Keratinocyte (primary cell): ENCODE measurements at regions not wholly inside any gene's neighbourhood (a gene's known extent, or its start where the extent isn't known, plus 50 kb on each side); places are given as distances from the start of the nearest gene placed in this dataset.

ENCODE experiments used
- DNase-seq: peaks from one replicate; pipeline ENCODE4 v3.0.0-alpha.2; 2011; ENCODE audit warnings: low read depth, missing footprints, low spot score
- FAIRE-seq: peaks from 2 replicates; lab custom pipeline; 2011; peaks lifted over from hg19 to GRCh38; lab: Jason Lieb, UNC
- H2AFZ ChIP-seq: 2 replicates; pipeline ENCODE4 v1.6.0; 2012; ENCODE audit warnings: low read length, control low read depth, inconsistent platforms; ENCODE audit not compliant: control insufficient read depth
- H3K27ac ChIP-seq: 2 replicates; pipeline ENCODE4 v1.5.1; 2011; ENCODE audit warnings: low read length; ENCODE audit not compliant: control insufficient read depth, insufficient read depth
- H3K27me3 ChIP-seq: 3 replicates; pipeline ENCODE4 v1.6.0; 2011; ENCODE audit warnings: low read length; ENCODE audit not compliant: control insufficient read depth, insufficient read depth; ENCODE audit errors: extremely low read depth
- H3K36me3 ChIP-seq, 2 experiments: 2 replicates in 1 of 2; 3 replicates in 1 of 2; pipeline ENCODE4 v1.5.1; 2011; ENCODE audit warnings: low read length in 2 of 2, mild to moderate bottlenecking in 1 of 2; ENCODE audit not compliant: control insufficient read depth in 2 of 2, insufficient read depth in 2 of 2; ENCODE audit errors: extremely low read depth in 1 of 2
- H3K4me1 ChIP-seq: 3 replicates; pipeline ENCODE4 v1.5.1; 2011; ENCODE audit warnings: low read length; ENCODE audit not compliant: control insufficient read depth, insufficient read depth; ENCODE audit errors: extremely low read depth
- H3K4me2 ChIP-seq: 3 replicates; pipeline ENCODE4 v1.6.0; 2011; ENCODE audit warnings: low read depth, low read length; ENCODE audit not compliant: control insufficient read depth, insufficient read depth; ENCODE audit errors: extremely low read depth
- H3K4me3 ChIP-seq, 3 experiments: fragments of 200-600 bp in 1 of 3; sonication (generic) in 1 of 3; 2 replicates in 2 of 3; 3 replicates in 1 of 3; pipeline ENCODE4 v1.5.1; 2011 to 2016; ENCODE audit warnings: low read length in 3 of 3, mild to moderate bottlenecking in 3 of 3, control low read depth in 2 of 3, inconsistent platforms in 1 of 3, low read depth in 1 of 3, mixed read lengths in 1 of 3, mixed run types in 1 of 3, moderate library complexity in 1 of 3; ENCODE audit not compliant: control insufficient read depth in 2 of 3, insufficient read depth in 2 of 3; ENCODE audit errors: extremely low read depth in 1 of 3
- H3K79me2 ChIP-seq: 2 replicates; pipeline ENCODE4 v1.6.0; 2012; ENCODE audit warnings: low read length; ENCODE audit not compliant: control insufficient read depth, insufficient read depth
- H3K9ac ChIP-seq: 3 replicates; pipeline ENCODE4 v1.6.0; 2011; ENCODE audit warnings: low read length; ENCODE audit not compliant: control insufficient read depth, insufficient read depth; ENCODE audit errors: extremely low read depth
- H3K9me1 ChIP-seq: 3 replicates; pipeline ENCODE4 v1.6.0; 2011; ENCODE audit warnings: low read length; ENCODE audit not compliant: control insufficient read depth, insufficient read depth; ENCODE audit errors: extremely low read depth
- H3K9me3 ChIP-seq: 2 replicates; pipeline ENCODE4 v1.5.1; 2012; ENCODE audit warnings: low read depth, low read length; ENCODE audit not compliant: control insufficient read depth
- H4K20me1 ChIP-seq: 3 replicates; pipeline ENCODE4 v1.6.0; 2011; ENCODE audit warnings: low read length; ENCODE audit not compliant: control insufficient read depth, insufficient read depth; ENCODE audit errors: extremely low read depth
- EZH2 ChIP-seq: IDR thresholded peaks from one replicate; pipeline ENCODE4 v1.6.1; 2012; ENCODE audit warnings: inconsistent platforms, mild to moderate bottlenecking, low read length, moderate library complexity
- dilution Hi-C: fragments of 300-500 bp; cut with MboI; formaldehyde crosslinking; loops from one replicate; pipeline ENCODE4 v1.7.0; 2020; ENCODE audit warnings: low sequenced_read_pairs; ENCODE audit not compliant: extremely low pct_ligation_motif_present
- TF ChIP-seq, protein P1 (sequence below), 3 experiments: IDR thresholded peaks in 1 of 3; conservative IDR thresholded peaks in 1 of 3; optimal IDR thresholded peaks in 1 of 3; 2 replicates in 2 of 3; 3 replicates in 1 of 3; pipeline versions ENCODE3 to v1.5.1; 2011; ENCODE audit warnings: low read length in 3 of 3, mild to moderate bottlenecking in 3 of 3, moderate library complexity in 2 of 3, control low read depth in 1 of 3, inconsistent platforms in 1 of 3; ENCODE audit not compliant: insufficient read depth in 2 of 3; ENCODE audit errors: extremely low read depth in 1 of 3

- FAIRE-seq, result no peak
- H3K4me1 ChIP-seq, result no peaks in the 10 kb centered on the region
Measured at GRCh38 chrX:153238361-153238760, 59.3 kb downstream of the MAGEA1 start.

More at GRCh38 chrX:153238361-153238760, 59.3 kb downstream of the MAGEA1 start:
- no peak overlapping the region for H2AFZ ChIP-seq
- no peaks in the 10 kb centered on the region for H3K27me3 ChIP-seq
- no peaks in the 10 kb centered on the region for H3K9me1 ChIP-seq
- no peak overlapping the region for H3K4me3 ChIP-seq
- H3K9ac ChIP-seq, result no peak overlapping the region
- no peaks in the 10 kb centered on the region for H3K9me3 ChIP-seq
- dilution Hi-C loops, result no loop called here
- H3K4me2 ChIP-seq, result no peak overlapping the region
- TF ChIP-seq, protein P1, sequence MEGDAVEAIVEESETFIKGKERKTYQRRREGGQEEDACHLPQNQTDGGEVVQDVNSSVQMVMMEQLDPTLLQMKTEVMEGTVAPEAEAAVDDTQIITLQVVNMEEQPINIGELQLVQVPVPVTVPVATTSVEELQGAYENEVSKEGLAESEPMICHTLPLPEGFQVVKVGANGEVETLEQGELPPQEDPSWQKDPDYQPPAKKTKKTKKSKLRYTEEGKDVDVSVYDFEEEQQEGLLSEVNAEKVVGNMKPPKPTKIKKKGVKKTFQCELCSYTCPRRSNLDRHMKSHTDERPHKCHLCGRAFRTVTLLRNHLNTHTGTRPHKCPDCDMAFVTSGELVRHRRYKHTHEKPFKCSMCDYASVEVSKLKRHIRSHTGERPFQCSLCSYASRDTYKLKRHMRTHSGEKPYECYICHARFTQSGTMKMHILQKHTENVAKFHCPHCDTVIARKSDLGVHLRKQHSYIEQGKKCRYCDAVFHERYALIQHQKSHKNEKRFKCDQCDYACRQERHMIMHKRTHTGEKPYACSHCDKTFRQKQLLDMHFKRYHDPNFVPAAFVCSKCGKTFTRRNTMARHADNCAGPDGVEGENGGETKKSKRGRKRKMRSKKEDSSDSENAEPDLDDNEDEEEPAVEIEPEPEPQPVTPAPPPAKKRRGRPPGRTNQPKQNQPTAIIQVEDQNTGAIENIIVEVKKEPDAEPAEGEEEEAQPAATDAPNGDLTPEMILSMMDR (optimal IDR thresholded peaks at IDR 0.05 in 1 of 3, IDR thresholded peaks at IDR 0.05 in 1 of 3, conservative IDR thresholded peaks at IDR 0.05 in 1 of 3; ENCODE audit: extremely low read depth in 1 of 3, insufficient read depth in 2 of 3, low read length in 3 of 3), result no peak
- TF ChIP-seq EZH2, result no peak
- no peaks in the 10 kb centered on the region for H4K20me1 ChIP-seq
- no peaks in the 10 kb centered on the region for H3K79me2 ChIP-seq
- H3K27ac ChIP-seq, result no peak overlapping the region
- DNase-seq, result no peak
- H3K36me3 ChIP-seq, result no peaks in the 10 kb centered on the region
